Fibroblast of skin of back (primary cell): ENCODE measurements at regions not wholly inside any gene's neighbourhood (a gene's known extent, or its start where the extent isn't known, plus 50 kb on each side); places are given as distances from the start of the nearest gene placed in this dataset.
"Not testable (repeated sequence)": the region's sequence is repeated elsewhere in the genome, so short reads cannot be mapped to it uniquely, and the experiment has no call there.

Experiments
- DNase-seq: peaks from one replicate; pipeline ENCODE4 v3.0.0-alpha.2; 2013

DNA sequence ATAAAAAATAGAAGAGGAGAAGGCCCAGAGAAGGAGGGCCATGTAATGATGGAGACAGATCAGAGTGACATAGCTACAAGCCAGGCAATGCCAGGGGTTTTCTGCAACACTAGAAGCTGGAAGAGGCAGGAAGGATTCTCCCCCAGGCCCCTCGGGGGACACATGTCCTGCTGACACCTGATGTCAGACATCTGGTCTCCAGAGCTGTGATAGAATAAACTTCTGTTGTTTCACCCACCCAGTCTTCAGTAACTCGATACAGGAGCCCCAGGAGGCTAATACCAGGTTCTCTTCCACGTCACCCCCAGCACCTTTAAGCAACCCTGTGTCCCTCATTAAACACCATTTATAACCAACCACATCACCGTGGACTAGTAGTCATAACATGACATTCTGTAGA is 94.9 kb downstream of the TMEM130 start:
- no peak for DNase-seq

DNA sequence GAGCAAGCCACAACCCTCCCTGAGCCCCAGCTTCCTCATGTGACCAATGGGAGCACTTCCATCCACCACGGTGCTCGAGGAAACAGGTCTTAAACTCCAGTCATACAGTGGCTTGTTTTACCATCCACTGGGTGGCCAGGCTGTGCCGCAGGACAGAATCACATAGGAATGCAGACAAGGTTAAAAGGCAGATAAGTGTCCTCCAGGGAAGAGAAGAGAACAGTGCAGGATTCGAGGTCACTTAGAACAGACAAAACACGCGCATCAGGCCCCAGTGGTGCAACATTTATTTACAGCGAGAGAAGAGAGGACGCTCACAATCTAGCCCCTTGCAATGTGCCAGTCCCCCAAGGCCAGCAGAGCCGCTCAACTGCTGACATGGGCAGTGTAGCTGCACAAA is 92.8 kb downstream of the TMEM130 start:
- DNase-seq = no peak

- no peak for DNase-seq
Measured at GRCh38 chr7:98778421-98778820, 91.4 kb downstream of the TMEM130 start.

GRCh38 chr7:98779800-98780587 is 89.8 kb downstream of the TMEM130 start:
- DNase-seq = no peak

GRCh38 chr7:98784216-98784785 is 85.5 kb downstream of the TMEM130 start:
- DNase-seq = no peak

DNA sequence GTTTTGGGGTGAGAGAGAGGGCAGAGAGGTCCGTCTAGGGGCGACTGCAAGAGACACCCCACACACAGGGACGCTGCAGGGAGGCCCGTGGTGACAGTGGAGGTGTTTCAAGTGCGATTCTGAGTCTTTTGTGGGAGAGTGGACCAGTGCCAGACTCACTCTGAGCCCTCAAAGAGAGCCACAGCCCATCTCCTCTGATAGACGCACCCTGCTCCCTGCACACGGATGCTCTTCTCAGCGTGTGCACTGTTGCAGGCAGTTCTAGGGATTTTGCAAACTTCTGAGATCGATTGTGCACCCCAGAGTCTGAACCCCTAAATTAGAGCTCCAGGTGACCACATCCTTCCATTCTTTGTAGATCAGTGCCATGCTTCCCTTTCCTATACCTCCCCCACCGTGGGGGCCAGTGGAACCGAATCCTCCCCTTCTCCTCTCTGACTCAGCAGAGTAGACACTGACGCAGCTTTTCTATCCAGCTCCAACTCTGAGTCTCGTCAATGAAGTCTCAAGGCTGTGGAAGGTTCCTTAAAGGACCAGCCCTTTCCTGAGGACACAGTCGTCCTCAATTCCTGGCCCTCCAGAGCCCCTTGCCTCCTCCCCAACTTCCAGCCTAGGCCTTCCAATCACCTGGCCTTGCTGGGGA is 83.8 kb downstream of the TMEM130 start:
- DNase-seq = peak; percentile 30

DNA sequence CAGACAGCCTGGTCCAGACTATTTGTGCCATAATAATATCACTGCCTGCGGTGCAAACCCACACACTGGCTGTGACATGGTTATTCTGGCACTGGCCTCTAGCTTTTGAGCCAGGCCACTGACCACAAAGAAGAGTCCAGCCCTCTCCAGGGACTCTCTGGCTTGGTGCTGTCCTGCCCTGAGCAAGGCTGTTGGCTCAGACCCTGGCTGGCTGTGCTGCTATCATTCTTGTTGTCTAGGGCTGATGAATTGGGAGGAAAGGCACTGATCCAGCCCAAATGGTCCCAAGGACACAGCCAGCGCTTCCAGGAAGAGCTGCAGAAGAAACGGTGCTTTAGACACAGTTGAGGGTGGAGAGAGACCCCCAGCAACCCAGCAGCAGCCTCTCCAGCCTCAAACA is 80.8 kb downstream of the TMEM130 start:
- no peak for DNase-seq

DNA sequence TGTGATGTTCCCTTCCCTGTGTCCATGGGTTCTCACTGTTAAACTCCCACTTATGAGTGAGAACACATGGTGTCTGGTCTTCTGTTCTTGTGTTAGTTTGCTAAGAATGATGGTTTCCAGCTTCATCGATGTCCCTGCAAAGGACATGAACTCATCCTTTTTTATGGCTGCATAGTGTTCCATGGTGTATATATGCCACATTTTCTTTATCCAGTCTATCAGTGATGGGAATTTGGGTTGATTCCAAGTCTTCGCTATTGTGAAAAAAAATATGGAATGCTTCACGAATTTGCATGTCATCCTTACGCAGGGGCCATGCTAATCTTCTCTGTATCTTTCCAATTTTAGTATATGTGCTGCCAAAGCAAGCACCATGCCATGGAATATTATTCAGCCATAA is 75.4 kb downstream of the TMEM130 start:
- not testable (repeated sequence) for DNase-seq

DNA sequence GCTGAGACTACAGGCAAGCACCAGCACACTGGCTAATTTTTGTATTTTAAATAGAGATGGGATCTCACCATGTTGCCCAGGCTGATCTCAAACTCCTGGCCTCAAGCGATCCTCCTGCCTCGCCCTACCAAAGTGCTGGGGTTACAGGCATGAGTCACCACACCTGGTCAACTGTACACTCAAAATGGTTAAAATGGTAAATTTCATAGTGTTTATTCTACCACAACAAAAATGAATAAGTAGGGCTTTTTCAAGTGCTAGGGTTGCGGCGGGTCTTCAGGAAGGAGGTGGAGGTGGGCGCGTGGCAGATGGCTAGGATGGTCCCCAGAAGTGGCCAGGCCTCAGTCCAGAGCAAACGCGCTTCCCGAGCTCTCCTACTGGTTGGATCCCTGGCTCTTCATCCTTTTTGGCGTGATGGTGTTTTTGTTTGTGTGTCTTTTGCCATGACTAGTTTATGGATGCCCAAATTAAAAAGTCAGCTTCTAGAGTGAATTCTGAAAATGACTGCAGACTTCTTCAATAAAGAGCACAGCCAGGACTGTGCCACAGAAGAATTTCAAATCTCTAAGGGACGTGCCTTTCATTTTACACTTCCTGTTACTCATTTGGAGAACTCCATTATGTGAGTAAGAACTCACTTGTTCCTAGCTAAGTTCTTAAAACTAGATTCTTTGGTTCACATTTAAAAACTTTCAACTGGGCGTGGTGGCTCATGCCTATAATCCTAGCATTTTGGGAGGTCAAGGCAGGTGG is 73.9 kb downstream of the TMEM130 start:
- DNase-seq = peak; percentile 67
